ENCODE measurements at regions not wholly inside any gene's neighbourhood (a gene's known extent, or its start where the extent isn't known, plus 50 kb on each side); places are given as distances from the start of the nearest gene placed in this dataset.

- TF ChIP-seq CTCF (conservative IDR thresholded peaks at IDR 0.05; ENCODE audit: low read depth in 2 of 2) (no peak), CREB1 (CRISPR knock-in tag; IDR thresholded peaks at IDR 0.05; ENCODE audit: low read depth) (no peak), NANOG (IDR thresholded peaks at IDR 0.05; ENCODE audit: borderline replicate concordance) (no peak), EZH2 (IDR thresholded peaks at IDR 0.05; ENCODE audit: low read depth, unreplicated experiment) (no peak)
Measured at GRCh38 chr13:22505489-22505888, 675.3 kb upstream of the SGCG start (continued).

GRCh38 chr13:22506096-22506691 lies 674.6 kb upstream of the SGCG start:
- no peaks in the 10 kb centered on the region for H3F3A ChIP-seq (replicated peaks; ENCODE audit: low read depth)
- no peaks in the 10 kb centered on the region for H3K27me3 ChIP-seq (ENCODE audit: insufficient read depth)
- H3K4me1 ChIP-seq (ENCODE audit: insufficient read depth), result no peaks in the 10 kb centered on the region
- no peaks in the 10 kb centered on the region for H3K9me3 Mint-ChIP-seq
- no peak overlapping the region for H3K4me3 ChIP-seq
- peak overlapping the region; percentile 49 for H2AFZ ChIP-seq
- H3K36me3 ChIP-seq (ENCODE audit: insufficient read depth), result no peaks in the 10 kb centered on the region
- H4K20me1 ChIP-seq (replicated peaks; ENCODE audit: insufficient read depth), result no peaks in the 10 kb centered on the region
- no peaks in the 10 kb centered on the region for H3K36me3 Mint-ChIP-seq (ENCODE audit: low read depth)
- no peaks in the 10 kb centered on the region for H3K27me3 Mint-ChIP-seq (ENCODE audit: insufficient read depth, low read depth, poor library complexity)
- no peaks in the 10 kb centered on the region for H3K79me2 ChIP-seq (replicated peaks; ENCODE audit: insufficient read depth)
- no peak for ATAC-seq
- H3K4me2 ChIP-seq, result no peak overlapping the region
- DNase-seq (ENCODE audit: low spot score), result no peak
- no peak overlapping the region for H3K27ac Mint-ChIP-seq
- H3K4me3 Mint-ChIP-seq, result no peak overlapping the region
- peaks cover 4% of the 10 kb centered on the region; the same call in 1 of the 3 replicates for H3K4me1 Mint-ChIP-seq
- no peaks in the 10 kb centered on the region for H3K9me2 ChIP-seq (ENCODE audit: insufficient read depth)
- no peak overlapping the region for H3K27ac ChIP-seq (ENCODE audit: low read depth)
- TF ChIP-seq ZNF114 (CRISPR knock-in tag; IDR thresholded peaks at IDR 0.05), result no peak
- no peak for TF ChIP-seq ZNF462 (CRISPR knock-in tag; IDR thresholded peaks at IDR 0.05)
- no peak for TF ChIP-seq CREB1 (CRISPR knock-in tag; IDR thresholded peaks at IDR 0.05; ENCODE audit: low read depth)
- TF ChIP-seq JUNB (IDR thresholded peaks at IDR 0.05; ENCODE audit: unreplicated experiment), result no peak
- TF ChIP-seq POLR2AphosphoS5 (IDR thresholded peaks at IDR 0.05; ENCODE audit: low read depth), result no peak
- no peak for TF ChIP-seq REST (IDR thresholded peaks at IDR 0.05; ENCODE audit: unreplicated experiment)
- no peak for TF ChIP-seq ZNF331 (CRISPR knock-in tag; IDR thresholded peaks at IDR 0.05; ENCODE audit: low read depth)
- no peak for TF ChIP-seq CTCF (conservative IDR thresholded peaks at IDR 0.05; ENCODE audit: low read depth in 2 of 2)
- TF ChIP-seq NANOG (IDR thresholded peaks at IDR 0.05; ENCODE audit: borderline replicate concordance), result no peak
- no peak for TF ChIP-seq EZH2 (IDR thresholded peaks at IDR 0.05; ENCODE audit: low read depth, unreplicated experiment)
- TF ChIP-seq EZH2phosphoT487 (IDR thresholded peaks at IDR 0.05; ENCODE audit: unreplicated experiment), result no peak

Data from GM23338 (cell line).